Endothelial cell of umbilical vein (primary cell): ENCODE measurements at regions not wholly inside any gene's neighbourhood (a gene's known extent, or its start where the extent isn't known, plus 50 kb on each side); places are given as distances from the start of the nearest gene placed in this dataset.

ENCODE experiments used
- BruUV-seq: library from RNA; stranded (reverse); fragments of 400-500 nt; replicated peaks from 2 replicates; lab custom pipeline; 2021; lab: Mats Ljungman, UMichigan
- CTCF ChIA-PET: fragments of 300-600, 350-600 bp; sonication (Branson Sonifier 250); formaldehyde crosslinking; loops from one replicate; lab custom pipeline; 2021; ENCODE audit warnings: antibody characterized with exemption, inconsistent platforms; lab: Charles Lee
- POLR2A ChIA-PET: fragments of 300-600, 350-600 bp; sonication (Branson Sonifier 250); formaldehyde crosslinking; loops from one replicate; lab custom pipeline; 2021; ENCODE audit warnings: antibody characterized with exemption, inconsistent platforms; lab: Charles Lee
- DNase-seq: peaks from one replicate; pipeline ENCODE4 v3.0.0-alpha.2; 2011; ENCODE audit warnings: low read depth, low spot score
- FAIRE-seq: peaks from 2 replicates; lab custom pipeline; 2011; peaks lifted over from hg19 to GRCh38; lab: Jason Lieb, UNC
- H2AFZ ChIP-seq: 2 replicates; pipeline ENCODE4 v1.6.0; 2012; ENCODE audit warnings: low read depth, low read length, control low read depth, inconsistent platforms
- H3K27ac ChIP-seq: 2 replicates; pipeline ENCODE4 v1.5.1; 2011; ENCODE audit warnings: low read depth, mild to moderate bottlenecking, control low read depth, low read length, moderate library complexity; ENCODE audit not compliant: insufficient read depth
- H3K27me3 ChIP-seq, 2 experiments: 2 replicates each; pipeline versions ENCODE4 v1.6.0 to v1.6.1; 2011; ENCODE audit warnings: low read length in 2 of 2, mixed read lengths in 1 of 2; ENCODE audit not compliant: control insufficient read depth in 2 of 2, insufficient read depth in 2 of 2
- H3K36me3 ChIP-seq, 2 experiments: 2 replicates in 1 of 2; 3 replicates in 1 of 2; pipeline ENCODE4 v1.5.1; 2011; ENCODE audit warnings: low read length in 2 of 2, mild to moderate bottlenecking in 1 of 2, moderate library complexity in 1 of 2; ENCODE audit not compliant: control insufficient read depth in 2 of 2, insufficient read depth in 2 of 2; ENCODE audit errors: extremely low read depth in 1 of 2
- H3K4me1 ChIP-seq: 3 replicates; pipeline ENCODE4 v1.5.1; 2011; ENCODE audit warnings: mild to moderate bottlenecking, low read length; ENCODE audit not compliant: control insufficient read depth, insufficient read depth; ENCODE audit errors: extremely low read depth
- H3K4me2 ChIP-seq: 2 replicates; pipeline ENCODE4 v1.6.1; 2011; ENCODE audit warnings: low read length, control low read depth, mixed read lengths; ENCODE audit not compliant: insufficient read depth
- H3K4me3 ChIP-seq, 3 experiments: fragments of 200-600 bp in 1 of 3; sonication (generic), shearing (Covaris generic) in 1 of 3; replicated peaks in 1 of 3; 2 replicates each; pipeline ENCODE4 v1.5.1; 2011 to 2016; ENCODE audit warnings: control low read depth in 3 of 3, low read length in 3 of 3, mild to moderate bottlenecking in 2 of 3, inconsistent platforms in 1 of 3, low read depth in 1 of 3, moderate library complexity in 1 of 3; ENCODE audit not compliant: insufficient read depth in 1 of 3
- H3K79me2 ChIP-seq: 2 replicates; pipeline ENCODE4 v1.6.0; 2012; ENCODE audit warnings: low read length, inconsistent platforms; ENCODE audit not compliant: control insufficient read depth, insufficient read depth
- H3K9ac ChIP-seq: replicated peaks from 2 replicates; pipeline ENCODE3; 2011; ENCODE audit warnings: low read length, control low read depth; ENCODE audit not compliant: insufficient read depth; ENCODE audit errors: extremely low read depth
- H3K9me1 ChIP-seq: replicated peaks from 3 replicates; pipeline ENCODE4 v1.6.0; 2011; ENCODE audit warnings: mild to moderate bottlenecking, low read length; ENCODE audit not compliant: control insufficient read depth, insufficient read depth; ENCODE audit errors: extremely low read depth
- H3K9me3 ChIP-seq: replicated peaks from 2 replicates; pipeline ENCODE4 v1.5.1; 2012; ENCODE audit warnings: low read length, inconsistent platforms; ENCODE audit not compliant: control insufficient read depth, insufficient read depth
- H4K20me1 ChIP-seq: replicated peaks from 2 replicates; pipeline ENCODE3; 2011; ENCODE audit warnings: mild to moderate bottlenecking, low read length; ENCODE audit not compliant: control insufficient read depth, insufficient read depth; ENCODE audit errors: extremely low read depth
- CTCF ChIP-seq, 2 donors: IDR thresholded peaks; 1 replicate in 1 of 2; 2 replicates in 1 of 2; pipeline ENCODE4 v1.5.1; 2011; ENCODE audit warnings: low read length in 2 of 2, mild to moderate bottlenecking in 2 of 2, moderate library complexity in 2 of 2, control low read depth in 1 of 2, inconsistent platforms in 1 of 2, low read depth in 1 of 2; ENCODE audit not compliant: insufficient read depth in 1 of 2; ENCODE audit errors: extremely low read depth in 1 of 2
- EZH2 ChIP-seq: IDR thresholded peaks from 2 replicates; pipeline ENCODE4 v1.6.1; 2012; ENCODE audit warnings: borderline replicate concordance, low read depth, mild to moderate bottlenecking, moderate library complexity, low read length, inconsistent platforms; ENCODE audit not compliant: severe bottlenecking
- FOS ChIP-seq: IDR thresholded peaks from 2 replicates; pipeline ENCODE4 v1.6.1; 2011; ENCODE audit warnings: mild to moderate bottlenecking, low read length, moderate library complexity, borderline replicate concordance; ENCODE audit not compliant: insufficient read depth
- GATA2 ChIP-seq: IDR thresholded peaks from 2 replicates; pipeline ENCODE4 v1.7.0; 2011; ENCODE audit warnings: low read depth, mild to moderate bottlenecking, moderate library complexity, mixed read lengths, low read length; ENCODE audit not compliant: insufficient read length, insufficient read depth
- JUN ChIP-seq: IDR thresholded peaks from 2 replicates; pipeline ENCODE4 v1.6.1; 2011; ENCODE audit warnings: borderline replicate concordance, low read depth; ENCODE audit not compliant: insufficient read length, insufficient read depth
- MYC ChIP-seq: IDR thresholded peaks from one replicate; pipeline ENCODE4 v1.6.1; 2011; ENCODE audit warnings: mild to moderate bottlenecking, low read depth, low read length
- POLR2A ChIP-seq: IDR thresholded peaks from 2 replicates; pipeline ENCODE4 v1.6.1; 2012; ENCODE audit warnings: low read depth, mild to moderate bottlenecking, control low read depth, low read length
- POLR2AphosphoS5 ChIP-seq: IDR thresholded peaks from 2 replicates; pipeline ENCODE4 v1.6.1; 2012; ENCODE audit warnings: low read depth, mild to moderate bottlenecking, control low read depth, low read length, moderate library complexity; ENCODE audit not compliant: insufficient read depth
- dilution Hi-C: fragments of 300-500 bp; cut with MboI; formaldehyde crosslinking; loops from one replicate; pipeline ENCODE4 v1.15.0; 2019; ENCODE audit warnings: low sequenced_read_pairs; ENCODE audit not compliant: extremely low pct_ligation_motif_present
- intact Hi-C: fragments of 100-400 bp; cut with micrococcal nuclease; formaldehyde crosslinking; loops from one replicate; pipeline ENCODE4 v1.10.0; 2022

GRCh38 chr14:40119321-40119720 lies 687.1 kb upstream of the FBXO33 start:
- DNase-seq (no peak), FAIRE-seq (no peak)
- H3K4me3 ChIP-seq = no peak overlapping the region
- no peaks in the 10 kb centered on the region for H3K4me1 ChIP-seq
- dilution Hi-C loops (no loop called here), intact Hi-C loops (no loop called here)
- H3K9me1 ChIP-seq = no peaks in the 10 kb centered on the region
- H2AFZ ChIP-seq = no peak overlapping the region
- H4K20me1 ChIP-seq = no peaks in the 10 kb centered on the region
- TF ChIP-seq GATA2 (no peak), CTCF (IDR thresholded peaks at IDR 0.05; ENCODE audit: extremely low read depth in 1 of 2, insufficient read depth in 1 of 2, low read depth in 1 of 2, low read length in 2 of 2) (no peak), MYC (no peak)
- no peaks in the 10 kb centered on the region for H3K27me3 ChIP-seq
- no peaks in the 10 kb centered on the region for H3K9me3 ChIP-seq
- H3K9ac ChIP-seq = no peak overlapping the region
- ChIA-PET CTCF (no interaction called here), POLR2A (no interaction called here)
- no TSS peak for BruUV-seq
- no peak overlapping the region for H3K27ac ChIP-seq
- H3K79me2 ChIP-seq = no peaks in the 10 kb centered on the region
- H3K4me2 ChIP-seq = no peak overlapping the region
- H3K36me3 ChIP-seq = no peaks in the 10 kb centered on the region

GRCh38 chr14:40115583-40115982 lies 683.4 kb upstream of the FBXO33 start:
- Histone ChIP-seq H3K9me3 (no peaks in the 10 kb centered on the region), H3K4me1 (no peaks in the 10 kb centered on the region), H3K27ac (no peak overlapping the region), H3K4me3 (no peak overlapping the region), H3K79me2 (no peaks in the 10 kb centered on the region), H3K27me3 (no peaks in the 10 kb centered on the region), H3K9ac (no peak overlapping the region), H4K20me1 (no peaks in the 10 kb centered on the region), H3K4me2 (no peak overlapping the region), H3K9me1 (no peaks in the 10 kb centered on the region), H3K36me3 (no peaks in the 10 kb centered on the region), H2AFZ (no peak overlapping the region)
- ChIA-PET CTCF (no interaction called here), POLR2A (no interaction called here)
- dilution Hi-C loops (no loop called here), intact Hi-C loops (no loop called here)
- DNase-seq = no peak
- no TSS peak for BruUV-seq
- no peak for FAIRE-seq
- no peak for TF ChIP-seq POLR2AphosphoS5
- TF ChIP-seq FOS = no peak
- no peak for TF ChIP-seq EZH2
- TF ChIP-seq GATA2 = no peak
- no peak for TF ChIP-seq JUN
- TF ChIP-seq POLR2A = no peak
- TF ChIP-seq MYC = no peak
- TF ChIP-seq CTCF (IDR thresholded peaks at IDR 0.05; ENCODE audit: extremely low read depth in 1 of 2, insufficient read depth in 1 of 2, low read depth in 1 of 2, low read length in 2 of 2) = no peak
